EL (cell line): ENCODE measurements at regions not wholly inside any gene's neighbourhood (a gene's known extent, or its start where the extent isn't known, plus 50 kb on each side); places are given as distances from the start of the nearest gene placed in this dataset.

Experiments
- DNase-seq: peaks from one replicate; pipeline ENCODE4 v3.0.0-alpha.2; 2016

DNA sequence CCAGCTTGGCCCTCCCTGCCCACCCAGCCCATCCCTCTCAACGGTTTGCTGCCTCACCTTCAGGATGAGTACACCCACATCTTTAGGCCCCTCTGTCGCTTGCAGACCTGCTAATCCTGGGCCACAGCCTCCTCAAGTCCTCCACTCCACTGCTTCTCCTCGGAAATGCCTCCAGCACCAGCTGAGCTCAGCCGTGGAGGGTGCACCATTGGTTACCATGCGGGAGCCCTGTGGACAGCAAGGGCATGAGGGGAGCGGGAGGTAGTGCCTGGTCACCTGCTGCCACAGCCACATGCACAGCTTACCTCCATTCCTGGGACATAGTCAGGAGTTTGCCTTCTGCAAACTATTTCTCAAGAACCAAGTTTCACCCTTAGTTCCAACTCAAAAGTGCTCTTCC, 286.3 kb upstream of the ZMIZ1 start:
- no peak for DNase-seq

DNA sequence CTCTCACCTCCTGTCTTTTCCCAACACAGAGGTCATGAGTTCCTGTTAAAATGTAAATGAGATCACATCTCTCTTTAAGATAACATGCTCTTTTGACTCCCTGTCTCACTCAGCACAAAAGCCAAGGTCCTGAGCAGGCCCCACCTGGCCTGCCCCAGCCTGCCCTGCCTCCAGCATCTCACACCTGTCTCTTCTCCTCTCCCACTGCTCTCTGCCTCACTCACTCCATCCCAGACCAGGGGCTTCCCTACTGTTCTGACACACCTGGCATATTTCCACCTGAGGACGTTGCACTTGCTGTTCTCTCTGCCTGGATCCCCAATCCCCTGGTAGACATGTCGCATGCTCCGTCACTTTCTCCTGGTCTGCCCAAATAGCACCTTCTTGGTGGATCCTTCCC, 285.0 kb upstream of the ZMIZ1 start:
- DNase-seq = no peak

DNA sequence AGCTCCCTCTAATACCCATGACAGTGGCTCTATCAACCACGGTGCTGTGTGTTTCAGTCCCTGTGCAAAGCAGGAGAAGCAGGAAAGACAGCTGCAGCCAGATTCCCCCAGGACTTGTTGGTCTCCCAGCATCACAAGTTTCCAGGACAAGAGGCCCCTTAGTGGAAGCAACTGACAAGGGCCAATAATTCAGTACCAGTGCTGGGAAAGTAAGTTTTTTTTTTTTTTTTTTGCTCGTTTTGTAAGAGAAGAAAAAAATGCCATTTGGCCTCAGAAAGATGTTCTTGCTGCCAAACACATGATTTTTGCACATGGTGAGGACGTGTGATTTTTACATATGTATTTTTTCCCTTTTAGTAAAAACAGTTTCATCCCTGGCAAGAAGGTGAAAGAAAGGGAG, 284.2 kb upstream of the ZMIZ1 start:
- DNase-seq = no peak

DNA sequence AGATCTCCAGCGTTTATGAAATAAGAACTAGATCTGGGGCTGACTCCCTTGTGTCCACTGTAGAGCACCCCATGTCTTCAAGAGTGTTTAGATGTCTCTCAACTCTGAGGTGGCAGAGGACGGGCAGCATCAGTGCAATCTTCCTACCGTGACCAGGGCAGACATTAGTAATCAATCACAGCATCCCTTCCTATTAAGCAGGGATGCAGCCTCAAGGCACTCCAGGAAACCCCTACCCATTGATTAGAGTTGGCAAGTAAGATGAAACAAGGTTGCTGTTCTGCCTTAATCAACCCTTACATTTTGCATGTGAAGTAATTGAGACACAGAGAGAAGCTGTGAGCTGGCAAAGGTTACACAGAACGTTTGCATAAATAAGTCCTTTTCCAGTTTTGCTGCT, 283.7 kb upstream of the ZMIZ1 start:
- no peak for DNase-seq

DNA sequence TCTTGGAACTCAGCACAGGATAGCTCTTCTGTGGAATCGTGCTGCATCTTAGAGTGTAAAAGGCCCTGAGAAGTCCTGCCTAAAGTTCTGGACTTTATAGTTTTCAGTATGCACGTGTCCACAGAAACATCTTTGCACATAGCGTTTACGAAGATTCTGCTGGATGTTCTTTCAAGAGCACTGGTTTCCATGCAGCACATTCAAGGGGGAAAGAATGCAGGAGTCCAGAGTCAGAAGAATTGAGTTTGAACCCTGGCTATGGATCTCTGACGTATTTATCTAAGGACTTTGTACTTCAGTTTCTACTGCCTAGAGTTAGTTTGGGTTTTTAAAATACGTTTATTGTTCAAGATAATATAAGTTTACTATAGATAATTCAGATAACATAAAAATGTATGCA, 282.8 kb upstream of the ZMIZ1 start:
- DNase-seq = no peak

DNA sequence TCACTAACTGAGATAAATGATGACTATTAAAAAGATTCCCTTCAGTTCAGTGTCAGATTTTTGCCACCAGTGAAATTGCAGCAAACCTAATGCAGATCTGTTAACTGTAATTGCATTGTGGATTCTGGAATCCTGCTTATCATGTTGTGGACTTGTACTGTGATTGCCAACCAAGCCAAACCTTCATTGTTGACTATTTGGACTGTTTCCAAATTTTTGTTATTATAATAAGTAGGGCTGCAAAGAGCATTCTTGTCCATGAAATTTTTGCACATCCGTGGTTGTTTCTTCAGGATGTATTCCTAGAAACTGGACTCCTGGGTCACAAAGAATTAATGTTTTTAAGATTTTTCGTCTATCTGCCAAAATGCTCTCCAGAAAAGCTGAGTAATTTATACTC, 281.6 kb upstream of the ZMIZ1 start:
- no peak for DNase-seq

DNA sequence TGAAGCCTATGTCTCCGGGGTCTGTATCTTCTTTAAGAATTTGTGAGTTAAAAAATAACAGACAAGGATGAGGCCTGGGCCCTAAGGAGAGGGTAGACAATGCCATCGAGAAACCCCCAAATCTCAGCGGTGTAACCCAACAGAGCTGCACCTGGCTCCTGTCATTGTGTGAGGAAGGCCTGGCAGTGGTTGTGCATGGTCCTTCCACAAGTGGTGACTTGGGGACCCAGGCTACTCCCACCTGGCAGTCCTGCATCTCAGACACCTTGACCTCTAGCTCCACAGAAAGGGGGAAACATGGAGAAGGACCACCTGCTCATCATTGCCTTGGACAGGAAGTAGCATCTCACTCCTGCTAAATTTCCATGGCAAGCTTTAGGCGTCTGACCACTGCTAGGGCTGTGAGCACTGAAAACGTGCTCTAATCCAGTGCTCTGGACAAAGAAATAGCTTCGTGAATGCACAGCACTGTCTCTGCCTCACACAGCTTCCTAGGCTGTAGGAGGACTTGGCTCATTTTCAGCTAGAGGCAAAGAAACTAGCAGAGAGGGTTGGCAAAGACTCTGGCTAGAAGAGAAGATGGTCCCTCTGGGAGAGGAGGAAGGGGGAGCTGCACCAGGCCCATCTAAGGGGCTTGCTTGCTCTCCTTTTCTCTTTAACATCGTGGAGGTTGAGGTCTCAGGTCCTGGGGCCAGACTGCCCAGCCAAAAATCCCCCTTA, 273.9 kb upstream of the ZMIZ1 start:
- DNase-seq = no peak

DNA sequence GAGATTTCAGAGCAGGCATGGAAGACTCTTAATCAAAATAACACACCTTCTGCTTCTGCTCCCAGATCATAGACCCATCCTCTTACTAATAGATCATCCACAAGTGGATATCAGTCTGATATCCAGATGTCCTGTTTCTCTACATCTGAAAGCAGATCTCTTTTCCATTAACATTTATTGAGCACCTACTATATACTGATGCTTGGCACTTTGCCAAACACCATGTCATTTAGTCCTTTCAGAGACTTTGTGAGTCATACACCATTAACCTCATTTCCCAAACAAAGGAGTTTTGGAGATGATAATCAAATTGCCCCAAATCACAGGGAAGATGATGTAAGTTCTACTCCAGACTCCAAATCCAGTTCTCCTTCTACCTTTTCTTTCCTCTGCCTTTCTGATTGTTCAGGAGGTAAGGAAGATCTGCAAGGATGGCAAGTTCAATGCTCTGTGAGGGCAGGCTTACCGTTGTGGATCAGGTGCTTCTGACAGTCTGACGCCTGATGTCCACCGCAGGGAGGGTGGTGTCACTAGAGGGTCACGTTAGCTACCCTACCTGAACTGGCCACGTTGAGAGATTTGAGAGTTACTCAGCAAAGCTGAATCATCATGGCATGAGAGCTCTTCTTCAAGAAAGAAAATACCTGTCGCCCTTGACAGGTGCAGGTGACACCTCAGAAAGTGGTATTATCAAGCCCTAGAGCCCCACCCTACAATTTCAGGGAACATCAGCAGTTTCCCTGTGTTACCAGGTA, 269.6 kb upstream of the ZMIZ1 start:
- no peak for DNase-seq

DNA sequence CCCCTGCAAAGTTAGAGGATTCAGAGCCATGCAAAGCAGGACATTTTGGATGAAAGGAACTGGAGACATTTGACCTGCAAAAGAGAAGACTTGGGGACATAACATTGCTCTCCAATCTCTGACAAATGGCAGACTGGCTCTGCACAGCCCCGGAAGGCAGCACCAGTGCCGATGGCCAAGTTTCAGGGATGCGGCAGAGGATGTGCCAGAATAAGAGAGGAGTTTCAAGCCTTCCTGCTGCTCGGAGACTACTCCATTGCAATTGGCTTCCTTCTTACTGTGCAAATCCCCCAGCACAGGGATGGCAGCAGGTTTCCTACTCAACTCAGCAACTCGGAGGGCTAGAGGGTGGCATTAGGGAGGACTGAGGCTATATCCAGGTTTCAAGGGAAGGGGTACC, 268.8 kb upstream of the ZMIZ1 start:
- no peak for DNase-seq

DNA sequence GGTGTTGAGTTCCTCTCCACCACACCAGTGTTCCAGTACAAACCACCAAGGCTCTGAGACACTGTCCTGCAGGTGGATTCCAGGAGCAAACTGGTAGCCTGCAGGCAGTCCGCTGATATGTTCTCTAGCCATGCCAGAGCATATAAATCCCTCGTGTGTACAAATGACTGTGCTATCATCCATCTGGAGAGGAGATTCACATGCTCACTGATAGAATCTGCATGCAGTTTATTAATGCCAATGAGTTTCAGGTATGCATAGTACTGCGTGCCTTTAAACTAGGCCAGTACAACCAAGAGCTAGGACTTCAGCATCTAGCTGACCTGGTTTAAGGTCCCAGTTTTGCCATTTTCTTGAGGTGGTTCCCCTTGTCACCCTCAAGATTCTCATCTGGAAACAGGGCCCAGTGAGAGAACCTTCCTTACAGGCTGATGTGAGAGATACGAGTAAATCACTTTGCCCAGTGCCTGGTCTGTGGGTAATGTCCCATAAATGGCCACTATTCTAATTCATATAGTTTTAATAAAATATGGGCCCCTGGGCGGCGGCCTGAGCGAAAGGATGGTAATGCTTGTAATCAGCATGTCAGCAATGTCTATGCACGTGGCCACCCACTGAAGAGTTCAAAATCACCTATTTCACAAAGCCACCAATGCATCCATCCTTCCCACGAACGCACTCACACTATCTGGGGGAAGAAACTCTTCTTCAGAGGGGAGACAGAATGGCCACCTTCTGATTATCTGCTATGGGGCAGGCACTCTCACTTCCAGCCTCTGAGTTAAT, 268.0 kb upstream of the ZMIZ1 start:
- DNase-seq = no peak

DNA sequence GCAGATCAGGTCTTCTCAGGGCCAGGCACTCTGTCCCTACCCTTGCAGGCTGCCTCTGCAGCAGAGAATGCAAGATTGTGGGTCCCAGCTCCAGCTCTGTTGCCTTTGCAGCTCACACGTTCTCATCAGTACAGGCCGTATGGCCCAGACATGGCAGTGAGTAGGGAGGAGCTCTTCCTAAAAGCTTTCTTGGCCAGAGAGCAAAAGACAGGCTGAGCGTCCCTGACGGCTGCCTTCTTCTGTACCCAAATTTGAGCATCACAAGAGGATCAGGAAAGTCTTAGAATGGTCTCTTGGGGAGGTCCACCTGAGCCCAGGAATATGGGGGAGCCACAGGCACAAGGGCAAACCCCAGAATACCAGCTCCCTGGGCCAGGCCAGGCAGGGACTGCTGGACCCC, 266.3 kb upstream of the ZMIZ1 start:
- no peak for DNase-seq

DNA sequence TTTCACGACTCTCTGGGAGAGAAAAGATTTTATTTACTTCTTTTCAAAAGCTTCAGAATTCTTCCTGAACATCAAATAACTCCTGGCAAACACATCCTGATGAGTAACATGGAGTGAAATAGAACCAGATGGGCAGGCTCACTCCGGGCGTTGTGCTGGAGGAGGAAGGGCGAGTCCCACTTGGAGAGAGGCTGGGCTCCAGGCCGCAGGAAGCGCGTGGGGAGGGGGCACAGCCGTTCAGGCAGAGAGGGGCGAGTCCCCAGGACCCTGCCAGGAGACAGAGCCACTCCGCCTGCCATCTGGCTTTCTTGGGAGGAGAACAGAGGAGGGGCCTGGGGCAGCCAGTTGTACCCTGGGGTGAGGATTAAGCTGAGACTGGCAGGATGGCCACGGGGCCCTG, 265.9 kb upstream of the ZMIZ1 start:
- peak; percentile 54 for DNase-seq

DNA sequence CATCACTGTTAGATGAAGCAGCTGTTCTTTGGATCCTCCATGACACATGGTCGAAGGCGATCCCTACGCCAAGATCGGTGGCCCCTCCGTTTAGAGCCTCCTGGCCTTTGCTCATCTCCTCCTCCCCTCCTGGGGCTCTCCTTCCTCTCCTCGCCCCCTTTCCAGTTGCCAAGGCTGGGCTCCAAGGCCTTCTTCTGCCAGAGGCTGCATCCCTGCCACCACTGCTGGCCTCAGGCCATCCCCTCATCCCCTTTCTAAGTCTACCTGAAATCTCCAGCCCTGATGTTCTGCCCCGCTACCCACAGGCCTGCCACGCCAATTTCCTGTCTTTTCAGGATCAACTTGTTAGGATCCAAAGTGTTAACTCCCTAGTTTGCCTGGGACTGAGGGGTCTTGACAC, 265.1 kb upstream of the ZMIZ1 start:
- DNase-seq = no peak

DNA sequence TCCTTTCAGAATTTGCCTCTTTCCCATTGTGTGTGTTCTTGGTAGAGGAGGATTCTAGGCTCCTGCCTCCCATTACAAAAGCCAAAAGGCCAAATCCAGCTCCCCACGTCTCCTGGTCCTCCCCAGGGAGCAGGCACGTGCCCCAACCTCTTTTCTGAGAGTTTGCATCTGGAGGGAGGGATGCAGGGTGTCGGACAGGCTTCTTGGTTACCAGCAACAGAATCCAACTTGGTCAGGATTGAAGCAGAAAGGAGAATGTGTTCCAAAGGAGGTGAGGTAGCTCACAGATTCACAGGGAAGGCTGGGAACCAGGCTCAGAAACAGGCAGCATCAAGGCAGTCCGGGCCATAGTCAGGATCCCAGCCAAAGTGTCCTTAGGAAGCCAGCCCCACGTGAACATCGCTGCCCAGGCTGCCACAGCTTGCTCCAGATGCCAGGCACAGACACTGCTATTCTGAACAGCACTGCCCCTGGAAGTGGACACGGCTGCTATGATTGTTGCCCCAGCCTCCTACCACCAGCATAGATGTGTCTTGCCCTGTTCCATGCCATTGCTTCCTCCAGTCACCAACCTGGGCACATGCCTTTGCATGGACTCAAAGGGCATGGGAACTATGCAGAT, 264.2 kb upstream of the ZMIZ1 start:
- DNase-seq = no peak

DNA sequence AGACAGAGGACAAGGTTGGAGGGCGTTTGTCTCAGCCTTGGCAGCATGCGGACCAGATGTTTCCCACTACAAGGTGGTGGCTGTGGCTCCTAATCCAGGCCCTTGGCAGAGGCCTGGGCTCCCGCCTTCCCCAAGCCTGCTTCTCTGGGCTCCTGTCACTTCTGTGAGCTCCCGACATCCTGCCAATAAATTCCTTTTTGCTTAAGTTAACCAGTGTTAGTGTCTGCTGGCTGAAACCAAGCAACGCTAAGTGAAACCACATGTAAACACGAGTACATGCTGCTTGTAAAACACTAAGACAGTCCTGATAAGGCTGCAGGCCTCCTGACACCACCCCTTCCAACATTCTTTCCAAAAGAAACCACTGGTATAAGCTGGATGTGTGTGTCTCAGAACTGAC, 263.6 kb upstream of the ZMIZ1 start:
- DNase-seq = peak; percentile 96

DNA sequence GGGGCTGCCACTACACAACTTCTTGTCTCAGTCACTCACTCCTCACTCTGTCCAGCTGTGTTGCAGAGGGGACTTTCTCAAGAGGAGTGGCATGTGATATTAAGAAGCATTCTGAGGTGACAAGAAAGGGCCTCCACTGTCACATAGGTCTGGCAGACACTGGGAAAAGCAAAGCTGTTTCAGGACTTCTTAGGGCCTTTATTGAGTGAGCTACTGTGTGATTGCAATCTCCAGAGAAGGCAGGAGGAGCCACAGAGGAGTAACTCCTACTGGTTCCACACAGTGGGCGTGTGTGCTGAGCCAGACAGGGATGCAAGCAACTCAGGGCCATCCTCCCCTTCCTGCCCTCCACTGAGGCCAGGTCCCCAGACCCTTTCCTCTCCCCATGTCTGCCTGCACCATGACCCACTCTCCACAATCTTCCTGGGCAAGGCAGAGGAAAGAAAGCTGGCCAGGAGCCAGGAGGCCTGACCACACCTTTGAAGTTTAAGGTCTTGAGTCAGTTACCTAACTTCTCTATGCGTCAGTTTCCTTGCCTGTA, 262.0 kb upstream of the ZMIZ1 start:
- no peak for DNase-seq

DNA sequence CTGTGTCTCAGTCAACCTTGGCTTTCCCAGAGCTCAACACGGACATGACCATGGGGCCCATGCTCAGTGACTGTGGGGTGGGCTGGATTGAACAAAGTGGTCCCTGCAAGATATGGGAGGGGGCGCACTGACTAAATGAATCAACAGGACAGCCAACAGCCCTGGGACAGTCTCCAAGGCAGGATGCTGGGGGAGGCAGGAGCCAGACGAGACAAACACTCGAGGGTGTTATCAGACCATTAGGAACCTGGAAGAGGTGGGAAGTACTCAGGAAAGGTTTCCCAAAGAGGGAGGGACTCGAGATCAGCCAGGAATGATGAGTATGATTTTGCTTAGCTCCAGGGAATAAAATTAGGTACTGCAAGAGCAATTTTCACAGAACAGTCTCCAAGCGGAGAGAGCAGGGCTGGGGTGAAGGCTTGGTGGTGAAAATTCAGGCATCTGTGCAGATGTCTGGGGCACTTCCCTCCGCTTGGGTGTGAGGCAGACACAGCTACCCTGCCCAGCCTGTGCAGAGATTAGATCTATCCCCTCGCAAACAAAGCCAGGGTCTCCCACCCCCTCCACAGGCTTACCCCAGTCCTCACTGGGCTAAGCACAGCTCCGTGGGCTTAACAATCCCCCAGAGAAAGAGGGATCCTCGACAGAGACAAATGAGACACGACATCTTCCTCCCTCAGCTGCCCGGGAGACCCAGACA, 261.1 kb upstream of the ZMIZ1 start:
- no peak for DNase-seq

DNA sequence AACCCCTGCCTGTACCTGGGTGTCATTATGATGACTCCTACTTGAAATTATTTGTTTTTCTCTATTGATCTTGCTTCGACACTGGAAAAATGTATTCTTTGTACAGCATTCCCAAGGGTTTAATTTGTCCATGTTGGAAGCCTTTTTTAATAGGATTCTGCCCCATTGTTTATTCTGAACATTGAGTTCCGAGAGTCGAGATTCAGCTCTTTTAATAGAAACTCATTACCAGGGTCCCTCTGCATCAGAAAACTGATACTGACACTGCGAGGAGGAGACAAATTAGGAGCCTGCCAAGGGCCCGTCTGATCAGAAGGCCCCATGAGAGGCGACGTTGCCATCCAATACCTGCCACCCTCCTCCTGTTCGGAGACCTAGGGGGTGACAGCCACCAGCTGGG, 260.5 kb upstream of the ZMIZ1 start:
- DNase-seq = no peak

DNA sequence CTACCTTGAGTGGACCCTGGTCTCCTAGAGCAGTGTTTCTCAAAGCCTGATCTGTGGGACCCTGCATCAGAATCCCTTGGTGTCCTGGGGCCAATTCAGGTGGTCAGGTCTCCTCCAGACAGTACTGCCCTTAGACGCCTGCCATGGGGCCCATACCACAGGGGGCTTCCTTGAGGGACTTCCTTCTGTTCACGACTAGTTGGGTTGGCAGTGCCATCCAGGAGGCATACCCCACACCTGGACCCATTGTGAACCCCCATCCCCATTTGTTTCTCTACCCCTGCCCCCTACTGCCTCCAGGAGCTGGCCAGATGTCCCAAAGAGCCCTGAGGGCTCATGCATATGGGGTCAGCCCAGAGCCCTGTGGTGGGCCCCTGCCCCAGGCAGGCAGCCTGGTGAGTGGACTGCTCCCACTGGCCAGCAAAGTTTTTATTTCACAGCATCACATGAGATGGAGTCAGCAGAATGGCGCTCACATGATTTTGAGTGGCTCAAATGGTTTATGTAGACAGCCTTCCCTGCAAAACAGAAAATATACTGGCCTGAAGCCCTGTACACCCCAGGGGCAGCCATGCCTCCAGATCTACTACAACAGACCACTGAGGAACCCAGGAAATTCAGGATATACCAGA, 259.9 kb upstream of the ZMIZ1 start:
- DNase-seq = no peak

DNA sequence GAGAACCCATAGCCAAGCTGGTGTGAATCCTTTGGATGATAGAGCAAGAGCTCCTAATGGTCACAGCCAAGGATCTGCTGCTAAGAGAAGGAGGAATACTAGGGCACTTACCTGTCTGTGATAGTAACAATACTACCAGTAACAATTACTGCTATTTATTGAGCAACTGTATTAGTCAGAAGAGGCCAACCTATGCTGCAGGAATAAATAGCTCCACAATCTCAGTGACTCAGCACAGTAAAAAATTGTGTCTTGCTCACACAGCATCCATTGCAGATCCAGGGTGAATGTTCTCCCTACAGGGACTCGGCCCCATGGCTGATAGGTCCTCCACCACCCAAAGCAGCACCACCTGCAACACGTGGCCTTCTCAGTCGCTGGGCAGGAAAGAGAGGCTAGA, 257.6 kb upstream of the ZMIZ1 start:
- DNase-seq = no peak

DNA sequence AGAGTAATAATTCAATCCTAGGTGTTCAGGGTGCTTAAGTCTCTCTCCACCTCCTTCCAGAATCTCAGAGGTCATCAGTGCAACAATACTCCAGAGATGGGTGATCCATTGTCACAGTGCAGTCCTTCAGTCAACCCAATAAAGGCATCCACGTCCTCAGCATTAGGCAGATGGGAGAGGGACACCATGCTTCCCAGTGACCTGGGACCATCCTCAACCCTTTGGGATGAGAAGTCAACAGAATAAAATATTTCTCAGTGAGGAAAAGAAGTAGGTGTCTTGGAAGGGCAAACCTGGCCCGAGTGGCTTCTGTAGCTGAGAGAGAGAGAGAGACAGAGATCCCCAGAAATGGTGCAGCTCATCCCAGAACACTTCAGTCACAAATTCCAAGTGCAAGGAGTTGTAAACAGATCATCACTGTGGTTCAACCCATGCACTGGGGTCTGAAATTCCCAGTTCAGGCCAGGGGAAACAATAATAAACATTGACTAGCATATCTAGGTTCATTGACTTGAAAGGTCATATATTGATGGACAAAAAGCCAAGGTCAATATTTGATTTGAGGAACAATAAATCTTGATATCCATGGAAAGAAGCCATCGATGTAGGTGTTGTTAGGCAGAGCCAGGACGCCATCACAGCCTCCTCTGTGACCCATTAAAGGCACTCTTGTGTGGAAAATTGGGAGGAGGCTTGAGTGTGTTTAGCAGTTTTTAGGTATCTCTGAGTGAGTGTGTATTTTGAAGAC, 256.0 kb upstream of the ZMIZ1 start:
- DNase-seq = no peak
